Gastroesophageal sphincter (tissue), 3 donors: ENCODE measurements at regions not wholly inside any gene's neighbourhood (a gene's known extent, or its start where the extent isn't known, plus 50 kb on each side); places are given as distances from the start of the nearest gene placed in this dataset.

Source experiments
- POLR2AphosphoS5 ChIP-seq: sonication (generic); formaldehyde crosslinking; IDR thresholded peaks from one replicate; pipeline ENCODE4 v1.6.1; 2017; ENCODE audit warnings: antibody characterized with exemption
- TF ChIP-seq, protein P1 (sequence below), 4 experiments: fragments of 200-600 bp in 2 of 4; fragments of 450-650 bp in 2 of 4; sonication (generic) in 1 of 4; IDR thresholded peaks; one replicate each; pipeline ENCODE4 v1.5.1; 2017 to 2019; ENCODE audit warnings: antibody characterized with exemption in 4 of 4, mild to moderate bottlenecking in 2 of 4, moderate library complexity in 2 of 4

DNA sequence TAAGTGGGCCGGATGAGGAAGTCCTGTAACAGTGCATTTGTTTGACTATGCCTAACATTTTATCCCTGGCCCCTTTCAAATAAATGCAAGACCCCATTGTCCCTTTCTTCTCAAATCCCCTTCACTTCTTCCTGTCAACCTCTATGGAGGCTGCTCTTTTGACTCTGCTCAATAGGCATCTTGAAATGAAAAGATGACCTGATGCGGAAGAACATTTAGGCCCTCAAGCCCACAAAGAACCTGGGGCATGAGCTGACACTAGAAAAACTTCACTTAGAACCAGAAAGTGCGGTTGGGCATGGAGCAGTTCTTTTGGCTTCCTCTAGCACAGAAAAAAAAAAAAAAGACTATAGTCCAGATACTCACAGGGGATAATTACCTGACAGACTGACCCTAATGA is 1434.7 kb upstream of the WWC1 start:
- TF ChIP-seq POLR2AphosphoS5, result no peak
- TF ChIP-seq, protein P1, sequence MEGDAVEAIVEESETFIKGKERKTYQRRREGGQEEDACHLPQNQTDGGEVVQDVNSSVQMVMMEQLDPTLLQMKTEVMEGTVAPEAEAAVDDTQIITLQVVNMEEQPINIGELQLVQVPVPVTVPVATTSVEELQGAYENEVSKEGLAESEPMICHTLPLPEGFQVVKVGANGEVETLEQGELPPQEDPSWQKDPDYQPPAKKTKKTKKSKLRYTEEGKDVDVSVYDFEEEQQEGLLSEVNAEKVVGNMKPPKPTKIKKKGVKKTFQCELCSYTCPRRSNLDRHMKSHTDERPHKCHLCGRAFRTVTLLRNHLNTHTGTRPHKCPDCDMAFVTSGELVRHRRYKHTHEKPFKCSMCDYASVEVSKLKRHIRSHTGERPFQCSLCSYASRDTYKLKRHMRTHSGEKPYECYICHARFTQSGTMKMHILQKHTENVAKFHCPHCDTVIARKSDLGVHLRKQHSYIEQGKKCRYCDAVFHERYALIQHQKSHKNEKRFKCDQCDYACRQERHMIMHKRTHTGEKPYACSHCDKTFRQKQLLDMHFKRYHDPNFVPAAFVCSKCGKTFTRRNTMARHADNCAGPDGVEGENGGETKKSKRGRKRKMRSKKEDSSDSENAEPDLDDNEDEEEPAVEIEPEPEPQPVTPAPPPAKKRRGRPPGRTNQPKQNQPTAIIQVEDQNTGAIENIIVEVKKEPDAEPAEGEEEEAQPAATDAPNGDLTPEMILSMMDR (IDR thresholded peaks at IDR 0.05), result no peak
